GM21786 (cell line): ENCODE measurements at regions not wholly inside any gene's neighbourhood (a gene's known extent, or its start where the extent isn't known, plus 50 kb on each side); places are given as distances from the start of the nearest gene placed in this dataset.

ENCODE experiments used
- ATAC-seq: cut with Tn5 transposase; IDR thresholded peaks from one replicate; pipeline ENCODE4 v1.9.1; 2021; ENCODE audit not compliant: unreplicated experiment

- no peak for ATAC-seq
Observed at GRCh38 chr18:47490882-47491281, 239.4 kb upstream of the SKOR2 start.

DNA sequence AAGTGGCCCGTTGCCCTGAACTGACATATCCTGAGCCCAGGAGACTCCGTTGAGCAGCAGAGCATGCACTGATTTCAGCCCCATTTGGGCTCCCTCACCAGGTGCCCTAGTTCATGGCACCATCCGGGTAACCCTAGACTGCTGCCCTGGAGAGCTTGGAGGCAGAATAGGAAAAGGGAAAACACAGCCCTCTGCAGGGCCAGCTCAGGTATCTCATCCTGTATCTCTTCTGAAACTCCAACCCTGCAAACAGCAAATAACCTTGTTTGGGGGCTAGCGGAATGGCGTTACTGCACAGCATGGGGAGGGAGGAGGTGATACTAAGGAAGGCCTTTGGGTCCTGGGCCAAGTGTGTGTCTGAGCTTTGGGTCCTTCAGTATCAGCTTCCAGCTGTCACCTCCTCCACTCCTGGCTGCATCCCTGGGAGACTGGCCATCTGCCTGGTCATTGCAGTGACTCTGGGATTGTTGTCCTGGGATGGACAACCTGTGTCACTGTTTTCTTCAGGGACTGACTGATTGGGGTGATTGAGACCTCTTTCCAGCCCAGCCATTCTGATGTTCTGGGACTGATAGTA is 233.8 kb upstream of the SKOR2 start:
- no peak for ATAC-seq

GRCh38 chr18:47484068-47484467 is 232.6 kb upstream of the SKOR2 start:
- ATAC-seq: no peak

DNA sequence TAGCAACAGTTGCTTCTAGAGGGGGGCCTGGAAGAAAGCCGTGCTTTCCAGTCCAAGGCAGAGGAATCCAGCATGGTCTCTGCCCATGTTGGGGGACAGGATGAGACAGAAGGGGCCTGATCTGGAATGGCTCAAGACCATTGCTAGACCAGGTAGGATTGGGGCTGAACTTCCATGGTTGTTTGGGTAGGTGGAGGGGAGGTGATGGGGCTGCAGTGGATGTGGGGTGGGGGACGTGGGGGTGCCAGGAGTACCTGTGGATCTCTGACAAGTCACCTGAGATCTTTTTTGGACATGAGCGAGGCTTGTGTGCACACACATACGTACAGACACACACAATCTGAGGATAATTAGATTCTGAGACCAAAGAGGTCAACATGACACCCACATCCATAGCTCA is 228.7 kb upstream of the SKOR2 start:
- ATAC-seq: no peak

GRCh38 chr18:47471784-47472183 is 220.3 kb upstream of the SKOR2 start:
- ATAC-seq: no peak

DNA sequence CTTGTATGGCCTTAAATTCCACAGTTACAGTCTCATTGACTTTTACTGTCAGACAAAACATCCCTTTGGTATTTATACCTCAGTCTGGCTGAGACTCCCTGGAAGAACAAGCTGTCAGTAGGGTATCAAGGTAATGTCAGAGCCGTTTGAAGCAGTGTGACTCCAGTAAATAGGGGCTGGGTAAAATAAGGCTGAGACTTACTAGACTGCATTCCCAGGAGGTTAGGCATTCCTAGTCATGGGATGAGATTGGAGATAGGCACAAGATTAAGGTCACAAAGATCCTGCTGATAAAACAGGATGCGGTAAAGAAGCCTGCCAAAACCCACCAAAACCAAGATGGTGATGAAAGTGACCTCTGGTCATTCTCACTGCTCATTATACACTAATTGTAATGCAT is 219.5 kb upstream of the SKOR2 start:
- no peak for ATAC-seq

DNA sequence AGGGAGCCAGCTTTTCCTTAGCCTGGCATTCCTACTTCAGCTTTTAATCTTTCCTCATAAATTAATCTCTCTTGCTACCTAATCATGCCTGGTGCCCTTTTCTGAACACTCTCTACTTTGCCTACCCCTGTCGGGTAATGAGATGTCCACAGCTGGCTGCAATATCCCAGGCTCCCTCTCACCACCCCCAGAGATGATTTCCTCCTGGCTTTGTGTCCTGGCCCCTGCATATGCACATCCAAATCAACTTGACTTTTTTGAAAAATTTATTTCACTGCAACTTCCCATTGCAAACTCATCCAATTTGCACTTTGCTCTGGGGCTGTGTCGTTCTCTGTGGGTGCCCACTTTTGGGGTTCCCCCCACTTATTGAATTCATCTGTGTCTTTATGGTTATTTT is 218.1 kb upstream of the SKOR2 start:
- ATAC-seq: no peak

GRCh38 chr18:47461977-47462376 is 210.5 kb upstream of the SKOR2 start:
- ATAC-seq: no peak

DNA sequence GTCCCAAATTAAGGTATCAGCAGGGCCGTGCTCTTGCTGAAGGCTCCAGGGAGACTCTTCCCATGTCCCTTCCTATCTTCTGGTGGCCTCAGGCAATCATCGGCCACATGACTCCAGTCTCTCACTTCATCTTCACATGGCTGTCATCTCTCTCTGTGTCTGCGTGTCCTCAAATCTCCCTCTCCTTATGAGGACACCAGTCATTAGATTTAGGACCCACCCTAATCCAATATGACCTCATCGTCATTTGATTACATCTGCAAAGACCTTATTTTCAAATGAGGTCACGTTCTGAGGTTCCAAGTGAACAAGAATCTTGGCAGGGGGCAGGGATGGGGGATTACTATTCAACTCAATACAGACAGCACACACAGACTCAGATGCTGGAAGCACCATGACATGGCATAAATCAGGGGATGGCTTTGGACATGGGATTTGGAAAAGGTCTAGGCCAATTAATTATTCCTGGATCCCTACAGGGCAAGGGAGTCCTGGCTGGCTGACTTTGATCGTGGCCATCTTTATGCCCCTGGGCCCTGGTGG is 210.0 kb upstream of the SKOR2 start:
- ATAC-seq: no peak

- ATAC-seq: no peak
Observed at GRCh38 chr18:47458483-47458882, 207.0 kb upstream of the SKOR2 start.

GRCh38 chr18:47457614-47458013 is 206.2 kb upstream of the SKOR2 start:
- no peak for ATAC-seq

DNA sequence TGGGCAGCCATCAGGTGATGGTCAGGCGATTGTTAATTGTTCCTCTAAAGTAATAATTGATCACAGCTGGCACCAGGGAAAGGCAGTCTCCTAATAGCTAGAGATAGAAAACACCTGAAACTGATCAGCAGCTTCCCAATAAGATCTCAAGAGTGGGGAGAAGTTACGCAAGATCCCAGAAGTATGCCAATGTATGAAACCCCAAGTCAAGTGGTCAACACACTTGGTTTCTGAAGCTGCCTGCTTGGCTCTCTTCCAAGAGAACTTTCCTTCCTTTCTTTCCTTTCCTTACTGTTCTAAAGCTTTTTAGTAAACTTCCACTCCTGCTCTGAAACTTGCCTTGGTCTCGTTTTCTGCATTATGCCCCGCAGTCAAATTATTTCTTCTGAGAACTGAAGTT is 201.6 kb upstream of the SKOR2 start:
- no peak for ATAC-seq

DNA sequence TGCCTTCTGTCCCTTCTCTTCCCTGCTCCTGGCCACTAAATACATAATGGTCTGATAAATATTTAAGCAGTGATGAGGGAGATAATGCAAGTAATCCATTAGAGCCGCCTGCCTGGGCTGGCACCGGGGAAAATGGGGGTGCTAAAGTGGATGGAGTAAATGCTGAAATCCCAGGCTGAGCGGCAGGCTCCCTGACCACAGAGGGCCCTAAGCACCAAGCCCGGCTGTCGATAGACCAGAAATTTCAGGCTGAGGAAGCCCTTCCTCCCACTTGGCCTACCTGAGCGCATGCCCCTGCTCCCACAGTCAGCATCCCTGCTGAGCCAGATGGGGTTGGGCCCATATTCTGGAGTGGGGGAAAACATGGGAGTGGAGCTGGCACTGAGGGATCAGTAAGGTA is 197.5 kb upstream of the SKOR2 start:
- no peak for ATAC-seq

GRCh38 chr18:47441914-47442313 is 190.5 kb upstream of the SKOR2 start:
- no peak for ATAC-seq

DNA sequence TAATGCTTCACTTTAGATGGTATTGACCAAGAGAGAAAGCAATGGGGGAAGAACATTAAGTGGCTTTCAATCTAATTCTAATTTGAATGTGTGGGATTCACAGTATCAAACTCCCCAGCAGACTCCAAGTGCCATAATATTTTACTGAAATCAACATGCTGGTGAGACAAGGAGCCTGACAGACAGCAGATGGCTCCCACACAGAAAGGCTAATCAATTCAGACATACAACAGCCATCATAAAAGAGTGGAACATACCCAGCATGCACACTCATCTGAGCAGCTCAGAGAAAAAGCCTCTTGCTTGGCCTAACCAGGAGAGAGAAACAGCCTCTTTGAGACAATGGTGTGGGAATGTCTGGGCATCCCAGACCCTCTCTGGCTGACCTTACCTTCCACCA is 186.5 kb upstream of the SKOR2 start:
- no peak for ATAC-seq

GRCh38 chr18:47436871-47437270 is 185.4 kb upstream of the SKOR2 start:
- no peak for ATAC-seq

- ATAC-seq: no peak
Observed at GRCh38 chr18:47434214-47434746, 182.8 kb upstream of the SKOR2 start.

GRCh38 chr18:47427923-47428637 is 176.6 kb upstream of the SKOR2 start:
- ATAC-seq: no peak

DNA sequence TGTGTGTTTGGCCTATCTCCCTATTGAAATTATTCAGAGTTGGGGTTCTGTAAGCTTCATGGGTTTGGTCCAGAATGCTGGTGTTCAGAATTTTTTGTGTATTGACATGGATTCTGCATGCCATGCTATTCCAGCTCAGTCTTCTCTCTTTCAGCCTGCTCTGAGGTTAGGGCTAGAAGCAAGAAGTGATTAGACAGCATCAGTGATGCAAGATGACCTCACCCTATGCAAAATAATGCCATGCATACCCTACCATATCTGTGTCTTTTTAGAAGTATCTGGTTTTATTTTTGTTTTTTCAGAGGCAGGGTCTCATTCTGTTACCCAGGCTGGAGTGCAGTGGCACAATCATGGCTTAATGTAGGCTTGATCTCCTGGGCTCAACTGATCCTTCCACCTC is 175.6 kb upstream of the SKOR2 start:
- ATAC-seq: no peak

DNA sequence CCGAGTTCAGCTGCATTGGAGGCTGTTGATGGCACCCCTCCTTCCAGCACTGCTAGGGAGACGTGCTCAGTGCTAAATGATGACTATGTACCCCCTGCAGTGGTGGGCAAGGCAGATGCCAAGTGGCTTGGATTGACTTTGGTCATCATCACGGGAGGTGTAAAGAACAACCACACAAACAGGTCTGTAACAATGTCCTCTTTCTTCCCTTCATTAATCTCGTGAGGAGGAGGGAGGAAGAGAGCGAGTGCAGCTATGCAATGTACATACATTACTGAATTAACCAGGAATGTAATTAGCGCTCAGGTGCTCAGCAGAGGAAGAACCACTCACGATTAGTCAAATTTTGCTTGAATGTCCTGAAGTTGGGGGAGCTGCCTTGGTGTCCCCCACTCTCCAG is 173.9 kb upstream of the SKOR2 start:
- no peak for ATAC-seq

GRCh38 chr18:47422524-47422923 is 171.1 kb upstream of the SKOR2 start:
- no peak for ATAC-seq

DNA sequence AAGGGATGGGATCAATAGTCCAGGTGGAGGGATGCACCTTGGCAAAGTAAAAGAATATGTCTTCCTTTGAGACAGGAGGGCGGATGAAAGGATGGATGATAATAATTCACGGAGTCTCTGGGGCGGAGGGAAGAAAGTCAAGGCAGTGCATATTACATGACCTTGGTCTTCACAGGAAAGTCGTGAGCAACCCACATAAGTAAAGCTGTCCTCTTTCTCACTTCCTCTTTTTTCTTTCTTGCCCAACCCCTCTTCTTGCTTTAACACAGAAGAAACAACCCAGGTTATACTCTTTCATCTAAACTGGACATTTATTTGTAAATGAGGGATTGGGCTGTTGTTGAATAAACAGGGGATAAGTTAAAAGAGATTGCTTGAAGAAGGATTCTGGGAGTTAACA is 168.7 kb upstream of the SKOR2 start:
- ATAC-seq: peak; percentile 76

DNA sequence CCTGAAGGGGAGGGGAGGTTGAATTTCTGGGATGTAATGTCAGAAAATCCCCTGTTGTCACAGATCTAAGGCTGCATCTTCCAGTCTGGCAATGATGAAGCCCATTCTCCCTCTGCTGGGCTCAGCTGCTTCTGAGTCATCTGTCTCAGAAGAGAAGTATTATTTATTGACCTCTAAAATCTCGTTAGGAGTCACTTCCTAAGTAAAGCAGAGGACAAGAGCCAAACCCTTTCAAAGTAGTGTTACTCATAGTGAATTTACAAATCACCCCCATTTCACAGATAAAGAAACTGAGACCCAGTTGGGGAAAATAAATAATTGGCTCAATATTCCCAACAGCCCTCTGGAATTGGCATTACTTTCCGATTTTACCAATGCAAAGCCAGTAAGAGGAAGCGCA is 167.3 kb upstream of the SKOR2 start:
- ATAC-seq: no peak
